Sigmoid colon (tissue), 4 donors: ENCODE measurements at regions not wholly inside any gene's neighbourhood (a gene's known extent, or its start where the extent isn't known, plus 50 kb on each side); places are given as distances from the start of the nearest gene placed in this dataset.

Experiments used
- CTCF ChIP-seq, 4 experiments: fragments of 450-650 bp in 3 of 4; fragments of 200-600 bp in 1 of 4; IDR thresholded peaks; one replicate each; pipeline ENCODE4 v1.5.1; 2016 to 2019; ENCODE audit warnings: antibody characterized with exemption in 4 of 4, mild to moderate bottlenecking in 3 of 4, moderate library complexity in 2 of 4
- EP300 ChIP-seq, 4 donors: sonication (generic); formaldehyde crosslinking; IDR thresholded peaks; one replicate each; pipeline ENCODE4 v1.6.1; 2017; ENCODE audit warnings: antibody characterized with exemption in 4 of 4
- POLR2AphosphoS5 ChIP-seq, 4 donors: sonication (generic); formaldehyde crosslinking; IDR thresholded peaks; one replicate each; pipeline ENCODE4 v1.6.1; 2017; ENCODE audit warnings: antibody characterized with exemption in 4 of 4

- no peak for TF ChIP-seq CTCF (IDR thresholded peaks at IDR 0.05)
- TF ChIP-seq POLR2AphosphoS5 (IDR thresholded peaks at IDR 0.05): no peak
- TF ChIP-seq EP300 (IDR thresholded peaks at IDR 0.05): no peak
These were observed 585.6 kb upstream of the RAB6C start for GRCh38 chr2:129393816-129394215.
